GM18517 (cell line): ENCODE measurements at regions not wholly inside any gene's neighbourhood (a gene's known extent, or its start where the extent isn't known, plus 50 kb on each side); places are given as distances from the start of the nearest gene placed in this dataset.

ENCODE experiments used
- ATAC-seq: cut with Tn5 transposase; IDR thresholded peaks from one replicate; pipeline ENCODE4 v1.9.1; 2021; ENCODE audit warnings: mild to moderate bottlenecking, moderate library complexity; ENCODE audit not compliant: unreplicated experiment

DNA sequence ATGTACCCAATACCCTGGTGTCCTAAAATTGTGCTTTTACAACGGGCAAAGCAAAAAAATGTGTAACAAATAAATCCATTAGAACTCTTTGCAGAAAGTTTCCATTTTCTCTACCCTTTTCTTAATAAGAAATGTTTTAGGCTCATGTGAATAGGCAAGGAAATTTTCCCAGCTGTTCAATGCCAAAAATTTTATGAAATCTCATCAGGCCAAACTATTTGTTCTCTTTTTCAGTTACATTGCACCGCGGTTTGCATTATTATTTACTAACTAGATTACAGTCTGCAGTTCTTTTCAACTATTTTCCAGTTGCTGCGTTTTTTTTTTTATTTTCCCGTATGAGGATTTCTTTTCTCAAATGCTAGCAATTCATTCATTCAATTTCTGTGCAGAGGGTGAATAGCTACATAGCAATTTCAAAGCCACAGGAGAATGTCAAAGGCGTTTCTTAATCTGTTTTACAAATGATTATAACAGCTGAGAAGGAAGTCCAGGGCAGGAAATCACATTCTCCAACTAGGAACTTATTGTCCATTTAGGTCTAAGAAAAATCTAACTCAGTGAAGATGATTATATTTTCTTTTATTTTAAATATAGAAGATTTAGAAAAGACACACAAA, 367.5 kb upstream of the MMADHC start:
- ATAC-seq, result no peak

GRCh38 chr2:149953627-149954026, 366.1 kb upstream of the MMADHC start:
- no peak for ATAC-seq

DNA sequence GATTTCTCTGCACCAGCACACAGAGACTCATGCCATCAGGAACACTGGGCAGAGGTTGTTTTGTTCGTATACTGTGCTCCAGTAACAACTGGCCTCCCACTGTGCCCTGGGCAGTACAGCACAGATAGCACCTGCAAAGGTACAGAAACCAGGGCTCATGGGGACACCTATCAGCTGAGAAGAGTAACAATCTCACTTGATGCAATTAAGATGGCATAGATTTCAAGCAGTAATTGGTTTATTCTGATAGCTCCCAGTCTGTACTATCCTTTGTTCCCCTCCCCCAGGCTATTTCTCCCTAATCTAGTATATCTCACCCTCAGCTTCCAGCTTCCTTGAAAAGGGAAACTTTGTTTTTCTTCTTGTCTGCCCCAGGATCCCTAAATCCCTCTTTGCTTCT, 343.9 kb upstream of the MMADHC start:
- no peak for ATAC-seq

GRCh38 chr2:149928011-149928410, 340.4 kb upstream of the MMADHC start:
- no peak for ATAC-seq

DNA sequence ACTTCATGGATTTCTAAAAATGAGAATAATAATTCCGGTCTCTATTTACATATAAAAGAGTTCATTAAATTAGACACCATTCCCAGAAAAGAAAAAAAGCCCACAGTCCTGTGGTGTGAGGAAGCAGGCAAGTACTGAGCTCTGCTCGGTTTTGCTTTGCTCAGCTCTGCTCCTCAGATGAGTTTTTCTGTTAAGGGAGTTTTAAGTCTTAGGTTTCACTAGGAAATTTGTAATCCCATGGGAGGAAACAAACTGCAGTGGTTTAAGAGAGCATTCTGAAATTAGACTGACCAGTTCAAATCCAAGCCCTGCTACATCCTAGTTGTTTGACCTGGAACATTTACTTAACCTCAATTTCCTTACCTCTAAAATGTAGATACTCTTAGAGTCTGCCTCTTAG, 338.6 kb upstream of the MMADHC start:
- no peak for ATAC-seq

DNA sequence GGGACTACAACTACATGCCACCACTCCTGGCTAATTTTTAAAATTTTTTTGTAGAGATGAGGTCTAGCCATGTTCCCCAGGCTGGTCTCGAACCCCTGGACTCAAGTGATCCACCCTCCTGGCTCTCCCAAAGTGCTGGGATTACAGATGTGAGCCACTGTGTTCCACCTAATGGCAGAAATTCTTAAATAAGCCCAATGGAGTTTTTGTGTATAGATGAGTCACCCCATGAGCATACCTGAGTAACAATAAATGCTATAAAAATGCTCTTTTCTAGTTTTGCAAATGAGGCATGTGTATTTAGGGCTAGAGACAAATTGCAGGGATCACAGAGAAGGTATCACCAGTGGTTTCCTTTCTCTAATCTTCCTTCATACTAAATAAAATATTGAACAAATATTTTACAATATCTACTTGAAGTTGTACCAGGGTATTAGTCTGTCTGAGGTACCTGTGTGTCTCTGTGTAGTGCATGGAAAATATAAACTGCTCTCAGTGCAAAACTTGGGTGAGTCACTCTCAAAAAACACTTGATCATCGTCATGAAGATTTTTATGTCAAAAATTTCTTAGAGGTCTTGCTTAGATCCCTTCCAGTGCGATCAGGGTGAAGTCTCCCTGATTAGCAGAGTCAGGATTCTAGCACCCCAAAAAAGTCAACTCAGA, 337.1 kb upstream of the MMADHC start:
- ATAC-seq, result no peak

- ATAC-seq, result no peak
These were observed 336.5 kb upstream of the MMADHC start for GRCh38 chr2:149924028-149924427.

DNA sequence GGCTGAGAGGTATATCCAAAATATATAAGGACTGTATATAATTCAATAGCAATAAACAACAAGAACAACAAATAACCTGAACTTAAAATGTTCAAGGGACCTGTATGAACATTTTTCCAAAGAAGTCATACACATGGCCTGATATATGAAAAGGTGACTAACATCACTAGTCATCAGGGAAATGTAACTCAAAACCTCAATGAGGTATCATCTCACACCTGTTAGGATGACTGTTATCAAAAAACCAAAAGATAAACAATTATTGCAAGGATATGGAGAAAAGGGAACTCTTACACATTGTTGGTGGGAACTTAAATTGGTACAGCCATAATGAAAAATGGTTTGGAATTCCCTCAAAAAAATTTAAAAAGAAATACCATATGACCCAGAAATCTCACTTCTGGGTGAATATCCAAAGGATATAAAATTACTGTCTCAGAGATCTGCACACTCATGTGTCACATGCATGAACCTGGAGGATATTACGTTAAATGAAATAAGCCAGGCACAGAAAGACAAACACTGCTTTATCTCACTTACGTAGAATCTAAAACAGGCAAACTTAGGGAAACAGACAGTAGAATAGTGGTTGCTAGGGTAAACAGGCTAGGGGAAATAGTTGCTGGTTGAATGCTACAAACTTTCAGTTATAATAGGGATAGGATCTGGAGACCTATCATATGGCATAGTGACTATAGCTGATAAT, 334.5 kb upstream of the MMADHC start:
- ATAC-seq, result no peak

DNA sequence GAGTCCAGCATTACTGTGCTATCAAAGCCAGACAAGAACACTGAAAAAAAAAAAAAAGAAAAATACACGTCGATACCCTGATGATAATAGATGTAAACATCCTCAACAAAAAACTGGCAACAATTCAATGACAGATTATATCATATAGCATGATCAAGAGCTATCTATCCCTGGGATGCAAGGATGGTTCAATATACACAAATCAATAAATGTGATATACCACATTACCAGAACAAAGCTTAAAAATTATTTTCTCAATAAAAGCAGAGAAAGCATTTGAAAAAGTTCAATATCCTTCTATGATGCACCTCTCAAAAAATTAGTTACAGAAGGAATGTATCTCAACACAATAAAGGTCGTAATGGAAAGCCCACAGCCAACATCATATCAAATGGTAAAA, 332.8 kb upstream of the MMADHC start:
- ATAC-seq, result no peak

- ATAC-seq, result no peak
These were observed 327.6 kb upstream of the MMADHC start for GRCh38 chr2:149915151-149915550.

DNA sequence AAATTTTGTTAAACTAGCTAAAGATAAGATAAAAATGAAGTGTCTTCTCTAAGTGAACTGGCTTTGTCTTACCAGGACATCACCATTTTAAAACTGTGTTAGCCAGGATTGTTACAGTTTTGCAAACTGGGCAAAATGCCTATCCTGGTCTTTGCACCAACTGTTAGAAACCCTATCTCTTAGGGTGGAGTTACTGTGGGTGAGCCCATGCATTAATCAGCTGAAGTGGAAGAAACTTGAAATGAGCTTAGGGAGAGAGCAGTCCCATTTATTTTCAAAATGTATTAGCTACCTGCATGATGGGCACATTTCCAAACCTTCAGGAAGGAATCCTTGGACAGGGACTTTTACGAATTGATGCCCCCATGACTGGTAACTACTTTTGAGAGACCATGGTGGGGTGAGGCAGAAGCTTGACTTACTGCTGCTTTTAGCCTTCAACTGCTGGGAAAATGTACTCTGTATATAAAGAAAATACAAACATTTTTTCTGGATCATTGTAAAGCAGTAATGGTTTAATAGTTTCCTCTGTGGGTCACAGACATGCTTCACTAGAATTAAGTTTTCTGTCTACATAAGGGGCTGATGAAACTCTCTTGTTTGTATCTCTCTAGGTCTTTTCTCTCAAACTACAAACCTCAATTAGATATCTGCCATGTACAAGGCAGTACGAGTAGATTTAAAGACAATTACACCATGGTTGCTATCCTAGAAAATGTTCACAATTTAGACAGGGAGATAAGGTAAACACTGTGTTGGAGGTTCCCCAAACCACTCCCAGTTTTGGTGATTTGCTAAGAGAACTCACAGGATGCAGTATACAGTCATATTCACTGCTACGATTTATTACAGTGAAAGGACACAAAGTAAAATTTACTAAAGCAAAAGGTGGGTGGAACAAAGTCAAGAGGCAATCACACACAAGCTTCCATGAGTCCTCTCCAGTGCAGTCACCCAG, 321.4 kb upstream of the MMADHC start:
- ATAC-seq, result no peak

GRCh38 chr2:149906886-149907285, 319.3 kb upstream of the MMADHC start:
- ATAC-seq, result no peak

DNA sequence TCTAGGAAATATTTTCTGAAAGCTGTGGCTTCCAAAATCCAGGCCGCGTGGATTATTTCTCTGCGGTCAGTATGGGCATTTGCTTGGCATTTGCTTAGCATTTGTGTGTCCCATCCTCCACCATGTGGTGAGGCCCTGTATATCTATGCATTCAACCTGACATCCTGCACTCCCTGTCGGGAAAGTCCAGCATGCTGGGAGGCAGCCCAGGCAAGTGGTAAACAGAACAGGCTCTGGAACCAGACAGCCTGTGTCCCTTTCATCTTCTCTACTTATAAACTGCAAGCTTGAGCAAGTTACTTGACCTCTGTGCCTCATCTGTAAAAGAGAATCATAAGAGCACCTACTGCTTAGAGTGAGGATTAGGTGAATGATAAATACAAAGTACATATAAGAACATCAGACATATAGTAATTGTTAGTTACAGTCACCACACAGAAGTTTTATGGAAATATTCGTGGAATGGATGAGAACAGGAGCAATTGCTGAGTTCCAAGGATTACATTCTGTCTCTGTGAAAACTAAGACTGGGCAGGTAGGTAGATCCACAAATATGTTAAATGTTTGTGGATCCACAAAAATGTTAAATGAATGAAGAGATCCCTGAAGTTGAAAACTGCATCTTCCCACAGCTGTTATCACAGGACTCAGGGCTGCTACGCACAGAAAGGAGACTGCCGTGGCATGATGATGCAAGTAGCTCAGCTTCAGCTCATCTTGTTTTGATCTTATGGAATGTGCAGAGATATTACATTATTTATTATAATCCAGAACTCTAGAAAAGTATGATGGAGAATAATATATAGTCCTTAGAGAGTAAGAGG, 317.0 kb upstream of the MMADHC start:
- ATAC-seq, result no peak

GRCh38 chr2:149903626-149904025, 316.1 kb upstream of the MMADHC start:
- no peak for ATAC-seq

DNA sequence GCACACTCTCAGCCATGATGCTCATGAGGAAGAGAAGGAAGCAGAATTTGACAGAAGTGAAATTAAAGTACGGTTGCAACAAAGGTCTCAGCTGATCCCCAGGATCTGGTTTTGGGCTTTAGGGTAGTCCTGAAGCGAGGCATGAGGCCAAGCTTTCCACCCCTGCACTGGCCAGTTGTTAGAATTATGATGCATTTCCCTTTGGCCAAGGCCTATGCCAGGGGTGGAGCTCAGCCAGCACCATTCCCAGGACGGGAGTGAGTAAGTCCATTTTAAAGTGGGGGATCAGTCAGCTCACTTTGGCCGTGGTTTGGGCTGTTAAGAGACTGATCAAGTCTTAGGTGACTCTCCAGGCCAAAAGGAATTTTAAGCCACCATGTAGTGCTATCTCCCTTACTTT, 314.5 kb upstream of the MMADHC start:
- no peak for ATAC-seq

- no peak for ATAC-seq
These were observed 313.8 kb upstream of the MMADHC start for GRCh38 chr2:149901231-149901859.

DNA sequence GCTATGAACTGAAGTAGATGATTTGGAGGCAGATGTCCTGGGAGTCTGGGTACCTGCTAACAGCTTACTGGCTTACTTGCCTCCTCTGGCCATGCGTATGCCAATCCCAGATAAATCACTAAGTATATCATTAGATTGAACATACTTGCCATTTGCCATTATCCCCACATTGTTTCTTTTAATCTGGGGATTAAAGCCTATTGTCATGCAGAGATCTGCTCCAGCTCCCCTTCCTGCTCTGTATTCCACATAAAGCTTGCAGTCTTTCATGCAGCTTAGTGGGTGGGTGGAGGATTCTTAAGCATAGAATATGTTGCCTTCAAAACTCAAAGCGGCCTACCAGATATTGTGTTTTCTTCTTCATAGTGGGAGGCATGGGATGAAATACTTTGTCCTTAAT, 311.8 kb upstream of the MMADHC start:
- ATAC-seq, result no peak

DNA sequence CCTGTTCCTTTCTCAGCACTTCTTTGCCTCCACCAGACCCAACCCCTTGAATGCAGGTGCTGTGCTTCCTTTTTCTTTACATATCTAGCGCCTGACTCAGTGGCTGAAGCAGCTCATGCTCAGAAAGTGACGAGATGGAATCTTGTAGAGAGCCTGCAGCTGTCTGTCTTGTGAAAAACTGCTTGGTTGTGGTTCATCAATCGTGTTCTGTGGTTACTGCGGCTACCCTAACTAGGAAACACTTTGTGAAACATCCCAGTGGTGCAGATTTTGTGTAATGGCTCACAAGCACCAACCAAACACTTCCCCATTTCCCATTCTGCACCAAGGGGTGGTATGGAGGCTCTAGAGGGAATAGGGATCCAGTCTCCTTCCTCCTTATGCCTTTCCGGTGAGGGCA, 307.2 kb upstream of the MMADHC start:
- ATAC-seq, result no peak

DNA sequence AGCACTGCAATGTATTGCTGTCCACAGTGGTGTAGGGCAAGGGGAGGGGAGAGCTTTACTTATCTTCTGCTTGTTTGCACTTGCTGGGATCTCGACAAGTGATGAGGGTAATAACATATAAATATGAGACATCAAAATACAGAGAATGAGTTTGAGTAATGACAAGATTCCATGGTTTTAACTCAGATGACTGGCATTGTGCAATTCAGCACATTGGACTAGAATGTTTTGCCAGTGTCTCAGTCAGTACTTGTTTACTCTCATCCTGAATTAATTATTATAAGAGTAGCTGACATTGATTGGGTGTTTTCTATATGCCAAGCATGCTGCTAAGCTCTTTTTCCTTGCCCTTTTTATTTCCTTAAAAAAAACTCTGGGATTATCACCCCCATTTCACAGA, 306.7 kb upstream of the MMADHC start:
- no peak for ATAC-seq

GRCh38 chr2:149892563-149892962, 305.0 kb upstream of the MMADHC start:
- no peak for ATAC-seq
